Activated CD8-positive, alpha-beta T cell treated with anti-CD3 and anti-CD28 coated beads for 36 hours (primary cell): ENCODE measurements at regions not wholly inside any gene's neighbourhood (a gene's known extent, or its start where the extent isn't known, plus 50 kb on each side); places are given as distances from the start of the nearest gene placed in this dataset.

Experiments
- ATAC-seq: fragments of 200-7000 bp; cut with Tn5 transposase; one replicate; pipeline ENCODE4 v1.10.0; 2021; ENCODE audit warnings: mild to moderate bottlenecking, moderate library complexity
- CTCF ChIA-PET: fragments of 350-600 bp; sonication (Branson Sonifier 250); formaldehyde crosslinking; loops from one replicate; lab custom pipeline; 2021; ENCODE audit warnings: antibody characterized with exemption; lab: Charles Lee
- POLR2A ChIA-PET: fragments of 350-600 bp; sonication (Branson Sonifier 250); formaldehyde crosslinking; loops from one replicate; lab custom pipeline; 2021; ENCODE audit warnings: antibody characterized with exemption; lab: Charles Lee
- DNase-seq: peaks from one replicate; pipeline ENCODE4 v3.0.0-alpha.2; 2020
- H3K27ac Mint-ChIP-seq: one replicate; pipeline ENCODE4 v1.8.0; 2021; ENCODE audit warnings: mild to moderate bottlenecking, mixed read lengths
- H3K27me3 Mint-ChIP-seq: one replicate; pipeline ENCODE4 v1.8.0; 2021; ENCODE audit warnings: mixed read lengths
- H3K36me3 Mint-ChIP-seq: one replicate; pipeline ENCODE4 v1.8.0; 2021; ENCODE audit warnings: low read depth, mixed read lengths
- H3K4me1 Mint-ChIP-seq: one replicate; pipeline ENCODE4 v1.8.0; 2021; ENCODE audit warnings: low read depth, mixed read lengths
- H3K4me3 Mint-ChIP-seq: one replicate; pipeline ENCODE4 v1.8.0; 2021; ENCODE audit warnings: mild to moderate bottlenecking, moderate library complexity, mixed read lengths
- H3K9me3 Mint-ChIP-seq: one replicate; pipeline ENCODE4 v1.8.0; 2021; ENCODE audit warnings: mixed read lengths
- CTCF ChIP-seq: fragments of 200-600 bp; IDR thresholded peaks from one replicate; pipeline ENCODE4 v1.8.0; 2022; ENCODE audit warnings: antibody characterized with exemption, mild to moderate bottlenecking
- intact Hi-C: fragments of 100-400 bp; cut with micrococcal nuclease; formaldehyde crosslinking; loops from one replicate; pipeline ENCODE4 v1.10.0; 2022

- POLR2A ChIA-PET, result interaction anchor here (0.5 to 3.5 kb wide), 12 partner anchors 8 to 105 kb away, joined by 3 to 19 read pairs (median 4); partner anchors contain the start of genes DDR1, FLOT1 and IER3
- intact Hi-C loops, result loop anchor here (2.0 to 5.0 kb wide), 2 partner anchors 49 to 249 kb away; no protein-coding TSS in a partner anchor
Measured at GRCh38 chr6:30828027-30828962, 56.0 kb upstream of the DDR1 start.

GRCh38 chr6:30826961-30827342, 57.4 kb upstream of the DDR1 start:
- Mint-ChIP-seq H3K9me3 (peaks cover 3% of the 10 kb centered on the region), H3K4me3 (peak overlapping the region; percentile 84), H3K36me3 (peaks cover 62% of the 10 kb centered on the region), H3K4me1 (peaks cover 77% of the 10 kb centered on the region), H3K27ac (peak overlapping the region; percentile 96), H3K27me3 (no peaks in the 10 kb centered on the region)
- intact Hi-C loops, result loop anchor here (5.0 kb wide), 1 partner anchor 250 kb away; no protein-coding TSS in a partner anchor
- TF ChIP-seq CTCF, result no peak
- ChIA-PET POLR2A (interaction anchor here (0.8 to 3.5 kb wide), 9 partner anchors 12 to 103 kb away, joined by 3 to 19 read pairs (median 4); partner anchors contain the start of genes DDR1, FLOT1 and IER3), CTCF (interaction anchor here (1.0 to 5.5 kb wide), 15 partner anchors 12 to 265 kb away, joined by 3 to 82 read pairs (median 5); partner anchors contain the start of genes DDR1 and VARS2)
- DNase-seq (peak; percentile 55), ATAC-seq (peak; percentile 18)

More at GRCh38 chr6:30828027-30828962, 56.0 kb upstream of the DDR1 start:
- CTCF ChIA-PET, result interaction anchor here (0.7 to 7.7 kb wide), 34 partner anchors 8 to 264 kb away, joined by 3 to 82 read pairs (median 4); partner anchors contain the start of genes DDR1, GTF2H4 and VARS2
- Mint-ChIP-seq H3K4me1 (peaks cover 66% of the 10 kb centered on the region), H3K4me3 (peak overlapping the region; percentile 84), H3K27ac (peak overlapping the region; percentile 96), H3K36me3 (peaks cover 57% of the 10 kb centered on the region), H3K27me3 (no peaks in the 10 kb centered on the region), H3K9me3 (peaks cover 3% of the 10 kb centered on the region)
- peak; percentile 86 for TF ChIP-seq CTCF
- peak; percentile 88 for DNase-seq
- ATAC-seq, result peak; percentile 73

- H3K27me3 Mint-ChIP-seq, result no peaks in the 10 kb centered on the region
- intact Hi-C loops, result loop anchor here (5.0 kb wide), 1 partner anchor 253 kb away; no protein-coding TSS in a partner anchor
- peaks cover 5% of the 10 kb centered on the region for H3K9me3 Mint-ChIP-seq
- H3K4me3 Mint-ChIP-seq, result no peak overlapping the region
- H3K27ac Mint-ChIP-seq, result no peak overlapping the region
- no peak for ATAC-seq
- no peak for DNase-seq
- POLR2A ChIA-PET, result interaction anchor here (0.7 to 1.3 kb wide), 2 partner anchors 43 to 52 kb away, joined by 3 to 4 read pairs; no protein-coding TSS in a partner anchor
- CTCF ChIA-PET, result no interaction called here
- H3K4me1 Mint-ChIP-seq, result peaks cover 78% of the 10 kb centered on the region
- H3K36me3 Mint-ChIP-seq, result peaks cover 66% of the 10 kb centered on the region
- no peak for TF ChIP-seq CTCF
Measured at GRCh38 chr6:30824698-30825097, 59.6 kb upstream of the DDR1 start.

- Mint-ChIP-seq H3K36me3 (peaks cover 68% of the 10 kb centered on the region), H3K4me1 (peaks cover 81% of the 10 kb centered on the region), H3K4me3 (no peak overlapping the region), H3K27me3 (no peaks in the 10 kb centered on the region), H3K9me3 (peaks cover 9% of the 10 kb centered on the region), H3K27ac (peak overlapping the region; percentile 75)
- ATAC-seq (no peak), DNase-seq (no peak)
- no peak for TF ChIP-seq CTCF
- ChIA-PET POLR2A (interaction anchor here (0.7 to 1.5 kb wide), 2 partner anchors 55 to 292 kb away, joined by 3 read pairs; no protein-coding TSS in a partner anchor), CTCF (no interaction called here)
- intact Hi-C loops, result no loop called here
Measured at GRCh38 chr6:30823534-30823865, 60.8 kb upstream of the DDR1 start.
